ENCODE measurements at regions not wholly inside any gene's neighbourhood (a gene's known extent, or its start where the extent isn't known, plus 50 kb on each side); places are given as distances from the start of the nearest gene placed in this dataset.

DNA sequence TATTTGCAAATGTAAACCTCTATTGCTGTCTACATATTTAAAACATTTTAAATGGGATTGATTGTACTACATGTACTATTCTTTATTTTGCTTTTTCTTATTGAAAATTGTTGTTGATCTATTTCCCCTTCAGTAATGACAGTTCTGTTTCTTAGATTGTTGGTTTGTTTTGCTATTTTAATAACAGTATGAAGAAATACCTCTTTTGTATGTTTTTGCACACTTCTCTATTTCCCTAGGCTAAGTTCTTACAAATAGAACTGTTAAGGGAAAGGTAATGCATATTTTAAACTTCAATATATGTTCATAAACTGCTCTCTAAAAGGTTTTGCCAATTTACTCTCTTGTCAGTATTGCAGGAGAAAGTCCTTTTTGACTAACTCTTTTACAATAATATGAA is 195.0 kb upstream of the PRPS1L1 start:
- TF ChIP-seq POLR2A (IDR thresholded peaks at IDR 0.05; ENCODE audit: low read length) (no peak), GATA1 (IDR thresholded peaks at IDR 0.05; ENCODE audit: low read depth, low read length) (no peak)

Measured in erythroblast (primary cell).